ENCODE measurements at regions not wholly inside any gene's neighbourhood (a gene's known extent, or its start where the extent isn't known, plus 50 kb on each side); places are given as distances from the start of the nearest gene placed in this dataset.

- TF ChIP-seq TAF1 (IDR thresholded peaks at IDR 0.05; ENCODE audit: low read depth) = no peak
- TF ChIP-seq REST (IDR thresholded peaks at IDR 0.05; ENCODE audit: low read depth) = no peak
- no peak for TF ChIP-seq EP300 (IDR thresholded peaks at IDR 0.05; ENCODE audit: borderline replicate concordance)
- no peak for TF ChIP-seq MAX (IDR thresholded peaks at IDR 0.05)
- no peak for TF ChIP-seq TCF12 (IDR thresholded peaks at IDR 0.05; ENCODE audit: low read depth)
- no peak for TF ChIP-seq EGR1 (IDR thresholded peaks at IDR 0.05)
- TF ChIP-seq FOXM1 (IDR thresholded peaks at IDR 0.05; ENCODE audit: borderline replicate concordance, low read depth) = no peak
- TF ChIP-seq ZBTB7A (IDR thresholded peaks at IDR 0.05; ENCODE audit: low read depth) = no peak
Measured at GRCh38 chr10:88150339-88150738, 286.9 kb downstream of the PTEN start.

All from Ishikawa (cell line).